ENCODE measurements at regions not wholly inside any gene's neighbourhood (a gene's known extent, or its start where the extent isn't known, plus 50 kb on each side); places are given as distances from the start of the nearest gene placed in this dataset.

GRCh38 chr5:72602696-72603685 lies 95.8 kb upstream of the ZNF366 start:
- no peaks in the 10 kb centered on the region for H3K79me2 ChIP-seq (ENCODE audit: insufficient read depth, low read length)
- no peak overlapping the region for H4K5ac ChIP-seq (ENCODE audit: insufficient read length, low read depth, low read length)
- no peak overlapping the region for H2AK5ac ChIP-seq (ENCODE audit: insufficient read length, low read length)
- H2AFZ ChIP-seq (ENCODE audit: low read length), result no peak overlapping the region
- H2BK120ac ChIP-seq (ENCODE audit: low read depth, low read length, poor library complexity, severe bottlenecking), result no peak overlapping the region
- no peak overlapping the region for H3K27ac ChIP-seq (ENCODE audit: insufficient read length, low read depth, low read length)
- no peak overlapping the region for H3K9ac ChIP-seq (ENCODE audit: extremely low read depth, insufficient read length, low read length)
- DNase-seq, result no peak
- no peak overlapping the region for H3K23ac ChIP-seq (ENCODE audit: insufficient read length, low read depth, low read length)
- no peak overlapping the region for H2BK15ac ChIP-seq (ENCODE audit: low read depth, low read length)
- no peak overlapping the region for H3K4me3 Mint-ChIP-seq
- no peak overlapping the region for H3K18ac ChIP-seq (ENCODE audit: insufficient read length, low read depth, low read length)
- WGBS (ENCODE audit: extremely low coverage, insufficient read length, low lambda C conversion rate), result no CpG with 5 or more reads among the region's 6 CpGs
- no peaks in the 10 kb centered on the region for H3K9me3 ChIP-seq (ENCODE audit: control insufficient read depth, low read depth, low read length)
- no peaks in the 10 kb centered on the region for H3K27me3 Mint-ChIP-seq (ENCODE audit: low read depth)
- H4K91ac ChIP-seq (ENCODE audit: insufficient read length, low read depth, low read length), result no peak overlapping the region
- H2BK20ac ChIP-seq (ENCODE audit: low read depth, low read length, poor library complexity, severe bottlenecking), result no peak overlapping the region
- no peaks in the 10 kb centered on the region for H3K79me1 ChIP-seq (ENCODE audit: insufficient read depth, low read depth, low read length, poor library complexity, severe bottlenecking)
- no peak overlapping the region for H2BK5ac ChIP-seq (ENCODE audit: insufficient read length, low read length)
- peaks cover 0 to 13% (median 7%) of the 10 kb centered on the region in 3 experiments; a peak in 4 of 7 replicates for H3K36me3 Mint-ChIP-seq (ENCODE audit: insufficient read depth in 1 of 3, low read depth in 3 of 3)
- no peak overlapping the region for H3K14ac ChIP-seq (ENCODE audit: insufficient read depth, low read length)
- H2BK12ac ChIP-seq (ENCODE audit: insufficient read length, low read depth, low read length), result no peak overlapping the region
- no peaks in the 10 kb centered on the region for H3K4me1 ChIP-seq (ENCODE audit: insufficient read depth, low read length)
- H3T11ph ChIP-seq (ENCODE audit: low read length), result no peak overlapping the region
- H4K8ac ChIP-seq (replicated peaks; ENCODE audit: insufficient read length, low read depth, low read length), result no peak overlapping the region
- peaks cover 8% of the 10 kb centered on the region in 2 experiments; a peak in 3 of 5 replicates for H3K9me3 Mint-ChIP-seq
- no peak overlapping the region for H3K27ac Mint-ChIP-seq
- H3K4me2 ChIP-seq (ENCODE audit: insufficient read depth, insufficient read length, low read length), result no peak overlapping the region
- no peak for TF ChIP-seq CTCF (conservative IDR thresholded peaks at IDR 0.05)
- H4K20me1 ChIP-seq (ENCODE audit: control insufficient read depth, insufficient read depth, insufficient read length), result no peaks in the 10 kb centered on the region
- no peaks in the 10 kb centered on the region for H3K23me2 ChIP-seq (ENCODE audit: insufficient read length, low read depth, low read length, poor library complexity, severe bottlenecking)
- H3K56ac ChIP-seq (ENCODE audit: insufficient read length, low read depth, low read length), result no peak overlapping the region
- no peak overlapping the region for H3K4ac ChIP-seq (ENCODE audit: low read depth, low read length)
- H3K4me1 Mint-ChIP-seq, result no peaks in the 10 kb centered on the region; a peak in 1 of 4 replicates
- no peaks in the 10 kb centered on the region for H3K27me3 ChIP-seq (ENCODE audit: insufficient read depth, low read length)

Data from H9 (cell line).